HG03135 (cell line): ENCODE measurements at regions not wholly inside any gene's neighbourhood (a gene's known extent, or its start where the extent isn't known, plus 50 kb on each side); places are given as distances from the start of the nearest gene placed in this dataset.
"Not testable (repeated sequence)": the region's sequence is repeated elsewhere in the genome, so short reads cannot be mapped to it uniquely, and the experiment has no call there.

Experiments
- ATAC-seq: cut with Tn5 transposase; IDR thresholded peaks from one replicate; pipeline ENCODE4 v1.9.1; 2021; ENCODE audit warnings: mild to moderate bottlenecking, moderate library complexity; ENCODE audit not compliant: unreplicated experiment

DNA sequence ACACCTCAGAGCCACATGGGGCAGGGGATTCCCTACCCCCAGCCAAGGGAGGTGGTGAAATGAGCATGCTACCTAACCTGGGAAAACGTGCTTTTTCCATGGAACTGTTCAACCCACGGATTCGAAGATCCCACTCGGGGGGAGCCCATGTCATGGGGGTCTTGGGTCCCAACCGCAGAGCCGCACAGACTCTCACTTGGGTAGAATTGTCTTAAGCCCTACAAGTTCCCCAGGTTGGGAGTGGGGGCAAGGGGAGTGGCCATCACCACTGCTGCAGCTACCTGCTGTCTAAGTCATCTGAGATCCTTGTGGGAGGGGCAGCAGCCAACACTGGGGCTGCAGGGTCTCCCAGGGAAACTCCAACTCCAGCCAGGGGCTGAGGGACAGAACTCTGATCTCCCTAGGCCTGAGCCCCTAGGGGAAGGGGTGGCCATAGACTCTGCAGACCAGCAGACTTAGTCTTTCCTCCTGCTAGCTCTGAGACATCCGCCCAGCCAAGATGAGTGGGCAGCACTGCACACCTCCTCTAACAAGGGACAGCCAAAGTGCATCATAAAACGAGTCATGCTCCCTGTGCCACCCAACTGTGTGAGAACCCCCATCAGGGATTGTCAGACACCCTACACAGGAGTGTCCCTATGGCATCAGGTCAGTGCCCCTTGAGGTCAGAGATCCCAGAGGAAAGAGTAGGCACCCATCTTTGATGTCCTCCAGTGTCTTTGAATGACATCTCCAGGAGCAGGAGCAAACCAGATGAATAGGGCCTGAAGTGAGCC is 610.4 kb upstream of the SLITRK6 start:
- ATAC-seq, result no peak

DNA sequence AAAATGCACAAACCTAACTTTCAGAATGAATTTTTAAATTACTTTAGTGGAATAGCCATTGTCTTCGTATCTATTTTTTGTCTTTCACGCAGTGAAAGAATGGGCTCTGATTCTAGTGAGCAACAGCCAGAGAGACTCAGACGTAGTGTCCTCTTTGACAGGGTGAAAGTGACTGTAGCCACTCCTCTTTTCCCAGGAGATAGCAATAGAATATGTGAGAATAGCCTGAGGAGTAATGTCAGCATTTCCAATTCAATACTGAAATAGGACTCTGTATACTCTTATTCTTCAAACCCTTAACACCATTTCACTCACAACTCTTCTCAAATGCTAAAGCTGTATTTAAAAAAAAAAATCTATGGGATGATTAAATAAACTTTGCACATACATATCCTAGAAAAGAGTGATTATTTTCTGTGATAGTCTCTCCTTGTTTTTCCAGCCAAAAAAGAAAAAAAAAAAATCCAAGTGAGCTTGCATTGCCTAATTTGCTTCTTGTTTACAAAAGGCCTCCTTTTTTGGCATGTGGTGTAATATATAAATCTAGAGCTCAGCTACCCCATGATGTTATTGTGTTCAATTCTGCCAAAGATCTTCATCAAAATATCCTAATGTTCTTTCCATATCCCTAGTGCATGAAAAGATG is 626.1 kb upstream of the SLITRK6 start:
- no peak for ATAC-seq

DNA sequence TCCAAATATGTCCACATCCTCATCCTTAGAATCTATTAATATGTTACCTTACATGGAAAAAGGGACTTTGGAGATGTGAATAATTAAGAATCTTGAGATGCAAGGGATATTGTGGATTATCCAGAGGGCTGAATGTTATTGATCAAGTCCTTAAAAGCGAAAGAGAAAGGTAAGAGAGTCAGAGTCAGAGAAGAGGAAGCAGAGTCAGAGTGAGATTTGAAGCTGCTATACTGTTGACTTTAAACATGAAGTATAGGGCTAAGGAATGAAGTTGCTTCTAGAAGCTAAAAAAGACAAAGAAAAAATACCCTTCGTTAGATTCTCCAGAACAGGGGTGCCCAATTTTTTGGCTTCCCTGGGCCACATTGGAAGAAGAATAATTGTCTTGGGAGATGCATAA is 627.2 kb upstream of the SLITRK6 start:
- ATAC-seq, result no peak

DNA sequence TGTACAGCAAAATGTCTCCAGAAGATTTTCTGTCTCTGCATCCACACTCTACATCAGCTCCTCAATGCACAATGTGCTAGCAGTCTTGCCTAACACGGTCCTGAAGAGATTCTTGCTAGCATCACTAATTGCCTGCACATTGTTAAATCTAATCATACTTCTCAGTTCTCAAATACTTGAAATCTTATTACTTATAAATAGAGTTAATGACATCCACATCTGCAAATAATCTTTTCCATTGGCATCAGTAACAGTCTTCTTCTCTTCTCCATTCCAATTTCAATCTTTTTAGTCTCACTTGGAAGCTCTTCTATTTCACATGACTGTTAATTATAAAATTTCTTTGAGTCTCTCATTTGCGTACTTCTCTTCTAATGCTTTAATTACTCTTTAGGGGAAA is 630.5 kb upstream of the SLITRK6 start:
- no peak for ATAC-seq

DNA sequence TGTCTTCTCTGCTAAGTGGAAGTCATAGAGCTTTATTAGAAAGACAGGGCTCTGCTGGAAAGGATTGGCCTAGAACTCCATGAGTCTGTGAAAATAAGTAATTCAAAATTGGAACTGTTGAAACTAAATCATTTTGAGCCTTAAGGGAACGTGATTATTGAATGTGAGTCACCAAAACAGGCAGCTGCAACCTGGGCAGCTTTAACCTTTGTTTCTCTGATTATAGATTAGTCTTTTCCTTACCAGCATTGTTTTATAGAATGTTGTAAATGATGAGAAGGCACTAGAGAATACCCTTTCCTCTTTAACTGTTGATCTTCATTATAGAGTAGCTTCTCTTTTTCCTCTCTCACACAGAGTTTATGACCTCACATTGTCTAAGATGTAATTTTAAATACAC is 638.8 kb upstream of the SLITRK6 start:
- ATAC-seq, result no peak

DNA sequence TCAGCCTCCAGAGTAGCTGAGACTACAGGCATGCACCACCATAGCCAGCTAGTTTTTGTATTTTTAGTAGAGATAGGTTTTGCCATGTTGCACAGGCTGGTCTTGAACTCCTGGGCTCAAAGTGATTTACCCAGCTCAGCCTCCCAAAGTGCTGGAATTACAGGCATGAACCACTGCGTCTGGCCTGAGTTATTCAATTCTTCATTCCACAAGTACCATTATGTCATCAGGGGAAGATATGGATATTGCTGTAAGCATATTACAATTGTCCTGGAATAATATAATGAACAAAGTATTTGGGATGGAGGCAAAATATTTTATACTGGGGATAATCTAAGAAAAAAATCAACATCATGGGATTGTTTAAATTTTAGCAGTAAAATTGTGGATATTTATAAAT is 646.0 kb upstream of the SLITRK6 start:
- no peak for ATAC-seq

DNA sequence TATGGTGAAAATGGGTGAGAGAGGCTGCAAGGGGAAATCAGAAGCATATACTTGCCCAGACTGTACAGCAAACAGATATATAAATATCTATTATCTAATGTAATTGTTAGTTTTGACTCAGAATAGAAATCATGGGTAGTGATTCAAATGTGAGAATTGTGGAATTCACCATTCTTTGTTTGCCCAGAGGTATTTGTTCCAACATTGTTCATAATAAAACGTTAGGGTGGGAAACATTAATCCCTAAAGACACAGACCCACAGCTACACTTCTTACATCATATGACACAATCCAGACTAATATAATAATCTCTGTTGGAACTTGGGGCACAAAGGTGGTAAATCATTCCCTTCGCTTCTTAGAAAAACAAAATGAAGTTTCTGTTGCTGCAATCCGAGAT is 646.5 kb upstream of the SLITRK6 start:
- ATAC-seq, result no peak

DNA sequence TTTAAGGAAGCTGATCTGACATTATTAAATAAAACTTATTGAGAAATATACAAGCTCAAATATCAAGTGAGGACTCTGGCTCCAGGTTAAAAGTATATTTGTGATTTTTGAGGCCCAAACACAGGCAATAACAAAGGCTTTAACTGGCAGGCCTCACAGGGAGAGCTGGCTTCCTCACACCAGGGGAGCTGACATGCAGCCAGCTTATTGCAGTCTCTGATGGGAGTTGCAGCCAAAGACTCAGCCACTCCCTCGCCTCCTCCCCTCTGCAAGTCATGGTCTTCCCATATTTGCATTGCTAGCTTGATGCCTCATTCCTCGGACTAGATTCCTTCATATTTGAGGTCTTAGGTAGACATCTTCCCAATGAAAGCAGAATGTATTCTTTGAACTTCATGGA is 647.1 kb upstream of the SLITRK6 start:
- no peak for ATAC-seq

DNA sequence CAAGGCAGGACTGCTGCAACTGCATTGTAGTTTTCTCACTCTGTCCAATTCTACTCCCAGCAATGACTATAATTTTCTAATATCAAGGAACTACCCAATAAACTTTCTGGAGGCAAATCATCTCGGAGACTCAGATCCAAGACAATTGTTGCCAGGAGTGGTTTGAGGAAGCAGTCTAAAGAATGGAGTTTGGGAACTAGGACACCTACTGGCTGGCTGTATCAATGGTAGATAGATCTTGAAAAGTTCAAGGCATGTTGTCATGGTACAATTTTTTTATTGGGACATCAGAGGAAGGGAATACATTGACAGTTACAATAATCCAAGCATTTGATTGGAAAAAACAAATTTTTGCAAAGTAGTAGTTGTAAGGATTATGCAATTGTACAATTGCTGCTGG is 648.3 kb upstream of the SLITRK6 start:
- no peak for ATAC-seq

DNA sequence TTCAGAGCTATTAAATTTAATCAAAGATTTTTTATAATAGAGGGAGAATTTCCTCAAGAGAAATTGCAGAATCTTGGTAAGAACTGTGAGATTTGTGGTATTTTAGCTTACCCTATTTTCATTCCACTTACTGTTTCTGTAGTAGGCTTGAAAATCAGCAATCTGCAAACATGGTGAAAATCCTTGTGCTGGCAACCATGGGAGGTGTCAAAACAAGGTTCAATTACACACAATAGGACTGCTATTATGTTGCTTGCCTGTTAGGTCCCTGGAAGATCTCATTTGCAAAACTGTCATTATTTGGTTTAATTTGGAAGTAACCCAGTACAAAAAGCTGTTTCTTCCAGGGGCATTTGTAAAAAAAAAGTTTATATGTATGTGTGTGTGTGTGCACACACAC is 662.8 kb upstream of the SLITRK6 start:
- no peak for ATAC-seq

DNA sequence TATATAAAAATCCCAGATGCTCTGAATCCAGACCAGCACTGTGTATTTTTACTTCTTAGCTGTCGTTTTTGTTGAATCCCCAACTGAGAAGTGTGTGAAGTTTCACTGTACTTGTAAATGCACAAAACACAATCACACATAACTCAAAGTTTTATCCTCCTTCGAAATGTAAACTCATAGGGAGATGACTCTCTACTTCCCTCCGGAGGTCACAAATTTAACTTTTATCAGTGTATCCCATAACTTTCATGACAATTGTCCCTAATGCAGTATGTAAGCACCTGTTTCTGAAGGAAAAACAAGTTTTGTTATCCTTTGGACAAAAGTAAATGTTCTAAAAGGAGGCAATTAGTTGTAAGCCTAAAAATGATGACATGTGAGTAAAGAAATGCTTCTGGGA is 665.0 kb upstream of the SLITRK6 start:
- ATAC-seq, result no peak

DNA sequence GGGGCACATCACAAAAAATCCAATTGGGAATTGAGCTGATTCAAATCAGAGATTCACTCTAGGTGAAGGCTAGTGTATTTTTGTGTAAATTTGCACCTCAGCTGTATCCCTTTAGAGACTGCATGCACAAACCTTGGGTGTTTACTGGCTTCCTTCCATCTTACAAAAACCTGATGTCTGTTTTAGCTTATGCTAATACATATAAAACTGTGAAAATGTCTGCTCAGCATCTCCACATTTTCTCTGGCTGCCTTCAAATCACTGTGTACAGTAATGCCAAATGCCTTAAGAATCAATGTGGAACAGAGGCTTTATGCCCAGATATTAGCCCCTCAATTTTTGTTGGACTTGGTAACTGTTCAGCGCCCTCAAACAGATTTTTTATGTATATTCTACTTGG is 675.8 kb upstream of the SLITRK6 start:
- no peak for ATAC-seq

DNA sequence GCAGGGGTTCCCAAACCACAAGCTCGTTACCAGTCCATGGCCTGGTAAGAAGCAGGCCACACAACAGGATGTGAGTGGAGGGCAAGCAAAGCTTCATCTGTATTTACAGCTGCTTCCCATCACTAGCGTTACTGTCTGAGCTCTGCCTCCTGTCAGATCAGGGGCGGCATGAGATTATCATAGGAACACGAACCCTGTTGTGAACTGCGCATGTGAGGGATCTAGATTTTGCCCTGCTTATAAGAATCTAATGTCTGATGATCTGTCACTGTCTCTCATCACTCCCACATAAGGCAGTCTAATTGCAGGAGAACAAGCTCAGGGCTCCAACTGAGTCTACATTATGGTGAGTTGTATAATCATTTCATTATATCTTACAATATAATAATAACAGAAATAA is 677.4 kb upstream of the SLITRK6 start:
- no peak for ATAC-seq

DNA sequence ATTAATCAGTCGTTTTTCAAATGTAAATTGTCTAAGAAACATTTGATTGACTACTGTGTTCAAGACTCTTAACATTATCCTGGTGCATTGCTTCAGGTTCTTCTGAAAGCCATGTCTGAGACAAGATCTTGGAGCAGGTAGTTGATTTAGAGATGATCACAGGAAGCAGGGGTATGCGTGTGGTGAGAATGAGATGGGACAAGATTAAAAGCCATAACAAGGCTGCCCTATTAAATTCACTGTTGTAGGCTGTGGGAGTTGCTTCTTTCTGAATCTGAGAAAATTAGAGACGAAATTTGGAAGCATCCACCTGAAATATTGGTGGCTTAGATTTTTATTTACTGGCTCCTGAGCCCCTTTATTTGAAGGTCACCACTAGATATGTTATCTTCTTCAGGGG is 687.4 kb upstream of the SLITRK6 start:
- ATAC-seq, result no peak

DNA sequence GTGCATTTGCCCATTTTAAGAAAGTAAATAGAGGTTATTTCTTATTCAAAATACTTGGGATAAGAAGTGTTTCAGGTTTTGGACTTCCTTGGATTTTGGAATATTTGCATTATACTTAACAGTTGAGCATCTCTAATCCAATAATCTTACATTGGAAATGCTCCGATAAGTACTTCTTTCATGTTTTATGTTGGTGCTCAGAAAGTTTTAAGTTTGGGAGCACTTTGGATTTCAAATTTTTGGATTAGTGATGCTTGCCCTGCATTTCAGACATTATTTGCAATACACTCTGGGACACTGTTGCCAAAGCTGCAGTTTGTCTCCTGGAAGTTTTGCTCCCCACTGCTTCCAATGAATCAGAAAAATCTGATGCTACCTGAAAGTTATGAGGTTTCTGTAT is 691.9 kb upstream of the SLITRK6 start:
- ATAC-seq, result no peak

DNA sequence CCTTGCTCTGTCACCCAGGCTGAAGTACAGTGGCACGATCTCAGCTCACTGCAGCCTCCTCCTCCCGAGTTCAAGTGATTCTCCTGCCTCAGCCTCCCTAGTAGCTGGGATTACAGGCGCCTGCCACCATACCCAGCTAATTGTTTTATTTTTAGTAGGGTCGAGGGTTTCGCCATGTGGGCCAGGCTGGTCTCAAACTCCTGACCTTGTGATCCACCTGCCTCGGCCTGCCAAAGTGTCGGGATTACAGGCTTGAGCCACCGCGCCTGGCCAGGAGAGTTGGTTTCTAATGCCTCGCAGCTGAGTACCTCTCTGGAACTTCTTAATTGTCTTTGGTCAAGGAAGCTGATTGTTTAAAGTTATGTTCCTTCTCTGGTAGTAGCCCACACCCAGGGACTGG is 702.7 kb upstream of the SLITRK6 start:
- ATAC-seq, result not testable (repeated sequence)

DNA sequence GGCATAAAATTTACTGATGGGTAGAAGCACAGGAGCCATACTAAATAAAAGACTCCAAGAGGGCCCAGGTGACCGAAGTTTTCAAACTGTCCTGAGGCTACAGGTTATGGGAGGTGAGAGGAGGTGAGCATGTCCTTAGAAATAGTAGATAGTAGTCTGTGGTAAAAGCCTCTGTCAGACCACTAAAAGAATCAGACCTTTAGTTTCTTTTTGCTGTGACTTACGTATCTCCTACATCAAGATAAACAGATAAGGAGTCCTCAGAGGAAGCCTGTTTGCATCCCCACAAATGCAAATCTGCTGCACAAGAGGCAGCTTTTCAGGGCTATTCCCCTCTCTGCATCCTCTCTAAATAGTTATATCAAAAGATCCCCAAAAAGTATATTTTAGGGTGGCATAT is 711.6 kb upstream of the SLITRK6 start:
- no peak for ATAC-seq

DNA sequence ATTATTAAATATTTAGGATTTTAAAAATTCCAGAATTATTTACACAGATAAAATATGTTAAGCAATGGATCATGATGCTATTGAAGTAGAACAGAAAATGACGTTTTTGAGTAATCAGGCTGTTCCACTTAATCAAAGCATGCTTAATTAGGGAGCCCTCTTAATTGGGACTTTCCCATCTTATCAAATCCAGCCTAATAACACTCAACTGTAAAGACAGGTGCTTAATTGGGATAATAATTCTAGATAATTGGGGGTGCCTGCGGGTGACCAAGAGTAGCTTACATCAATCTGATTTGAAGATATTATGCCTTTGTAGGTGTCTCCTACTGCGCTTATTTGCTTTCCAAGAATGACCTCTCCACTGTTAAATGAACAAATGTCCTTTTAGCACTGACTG is 742.2 kb upstream of the SLITRK6 start:
- no peak for ATAC-seq

DNA sequence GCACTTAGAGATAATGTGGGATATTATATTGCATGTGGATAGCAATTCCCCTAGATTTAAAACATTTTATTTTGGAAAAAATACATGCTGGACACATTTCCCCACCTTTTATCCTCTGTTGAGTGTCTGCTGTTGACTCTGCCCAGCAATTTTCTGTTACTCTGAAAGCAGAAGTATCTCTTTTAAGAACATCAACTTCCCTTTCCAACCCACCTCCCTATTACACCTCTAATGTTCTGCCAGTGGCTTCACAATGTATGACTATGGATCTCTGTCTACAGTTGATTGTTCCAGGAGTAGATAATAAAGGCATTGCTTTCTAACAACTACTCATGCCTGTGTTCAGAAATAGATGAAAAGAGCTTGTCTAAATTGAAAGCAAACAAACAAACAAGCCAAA is 754.8 kb upstream of the SLITRK6 start:
- ATAC-seq, result no peak

DNA sequence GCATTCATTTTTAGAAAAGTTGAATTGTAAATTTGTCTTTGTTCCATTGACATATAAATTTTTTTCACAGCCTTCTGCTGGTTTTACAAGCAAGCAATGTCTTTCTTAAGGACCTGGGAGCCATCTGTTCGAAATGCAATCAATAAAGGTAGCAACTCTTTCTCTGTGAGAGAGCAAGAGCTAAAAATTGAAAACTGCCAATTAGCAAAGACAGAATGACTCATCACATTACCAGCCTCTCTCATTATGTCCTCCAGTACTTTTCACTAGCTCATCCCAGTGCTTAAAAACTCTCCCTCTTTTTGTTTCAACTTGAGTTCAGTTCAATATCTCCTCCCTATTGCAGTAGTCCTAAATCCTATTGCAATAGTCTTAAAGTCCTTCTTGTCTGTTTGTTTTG is 760.7 kb upstream of the SLITRK6 start:
- no peak for ATAC-seq

DNA sequence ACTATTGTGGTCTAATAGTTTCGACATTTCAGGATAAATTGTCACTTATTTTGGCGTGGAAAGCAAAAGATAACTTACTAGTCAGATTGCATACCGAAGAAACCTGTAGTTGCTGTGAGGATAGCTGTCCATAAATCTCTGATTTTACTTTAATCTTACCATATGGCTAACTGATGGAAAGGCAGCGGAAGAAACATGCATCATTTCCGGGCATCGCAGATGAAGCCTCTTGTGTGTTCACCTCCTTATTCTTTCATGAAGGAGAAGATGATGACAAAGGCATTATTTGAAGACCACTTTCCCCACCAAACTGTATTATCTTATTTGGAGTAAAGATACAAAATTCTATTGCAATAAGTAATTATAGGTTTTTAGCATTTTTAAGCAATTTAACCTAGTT is 763.6 kb upstream of the SLITRK6 start:
- no peak for ATAC-seq

DNA sequence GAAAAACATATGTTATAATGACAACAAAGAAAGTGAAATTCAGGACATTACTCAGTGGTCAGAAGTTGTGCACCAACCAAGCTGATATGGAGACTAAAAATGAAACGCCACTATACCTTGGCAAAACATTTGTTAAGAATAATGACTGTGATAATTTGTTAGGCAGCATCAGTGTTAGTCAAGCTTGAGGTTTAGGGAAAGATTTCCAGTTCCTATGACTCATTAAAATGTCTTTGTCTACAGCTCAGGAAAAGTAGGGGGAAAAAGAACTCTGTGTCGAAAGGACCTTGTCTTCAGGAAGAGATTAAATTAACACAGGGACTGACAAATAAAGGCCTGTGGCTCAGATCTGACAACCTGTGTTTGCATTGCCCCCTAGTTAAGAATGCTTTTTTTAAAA is 764.1 kb upstream of the SLITRK6 start:
- no peak for ATAC-seq

DNA sequence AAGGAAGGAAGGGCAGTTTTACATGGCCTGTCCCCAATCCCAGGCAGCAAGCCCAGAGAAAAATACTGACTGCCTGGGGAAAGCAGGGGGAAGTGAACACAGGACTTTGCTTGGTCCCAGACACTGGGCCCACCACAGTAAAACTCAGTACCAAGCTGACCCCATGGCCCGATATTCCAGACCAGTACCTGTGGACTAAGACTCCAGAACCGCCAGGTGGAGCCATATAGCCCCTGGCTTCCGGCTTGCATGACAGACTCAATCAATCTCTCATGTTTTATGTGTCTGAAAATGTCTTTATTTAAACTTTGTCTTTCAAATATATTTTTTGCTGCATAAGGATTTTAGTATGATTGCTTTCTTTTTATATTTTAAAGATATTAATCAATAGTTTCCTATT is 767.9 kb upstream of the SLITRK6 start:
- no peak for ATAC-seq
